IMR-90 (cell line): ENCODE measurements at regions not wholly inside any gene's neighbourhood (a gene's known extent, or its start where the extent isn't known, plus 50 kb on each side); places are given as distances from the start of the nearest gene placed in this dataset.

Source experiments
- CHD1 ChIP-seq: IDR thresholded peaks from 2 replicates; pipeline ENCODE4 v1.6.1; 2012; ENCODE audit warnings: low read depth, low read length, improper control_type of control experiment
- MXI1 ChIP-seq: IDR thresholded peaks from 2 replicates; pipeline ENCODE4 v1.6.1; 2012; ENCODE audit warnings: low read depth, mild to moderate bottlenecking, low read length, moderate library complexity, borderline replicate concordance
- POLR2A ChIP-seq: IDR thresholded peaks from 2 replicates; pipeline ENCODE4 v1.6.1; 2012; ENCODE audit warnings: mild to moderate bottlenecking, low read depth, low read length
- RAD21 ChIP-seq: IDR thresholded peaks from 2 replicates; pipeline ENCODE4 v1.6.1; 2012; ENCODE audit warnings: low read length, improper control_type of control experiment
- RFX5 ChIP-seq: IDR thresholded peaks from 2 replicates; pipeline ENCODE4 v1.8.0; 2012; ENCODE audit warnings: low read depth, mild to moderate bottlenecking, low read length, moderate library complexity
- TF ChIP-seq, protein P1 (sequence below): conservative IDR thresholded peaks from 2 replicates; pipeline ENCODE4 v1.5.1; 2012; ENCODE audit warnings: mild to moderate bottlenecking, low read depth, low read length, improper control_type of control experiment

DNA sequence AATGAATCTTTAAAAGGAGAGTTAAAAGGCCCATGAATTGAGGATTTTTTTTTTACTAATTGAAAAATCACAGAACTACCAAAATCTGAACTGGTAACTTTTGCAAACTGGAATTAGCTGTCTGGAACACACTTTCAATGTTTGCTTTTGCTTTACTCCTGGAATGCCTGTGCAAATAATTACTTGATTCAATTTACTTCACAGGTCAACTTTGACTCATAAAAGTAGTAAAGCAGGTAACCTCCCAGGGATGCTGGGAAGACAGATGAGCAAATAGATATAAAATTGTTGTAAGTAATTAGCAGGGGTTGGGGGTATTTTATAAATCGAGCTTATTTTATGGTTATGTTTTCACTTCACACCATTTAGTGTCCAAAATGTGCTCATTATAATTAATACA lies 398.3 kb upstream of the HNRNPA3 start:
- no peak for TF ChIP-seq MXI1
- TF ChIP-seq, protein P1, sequence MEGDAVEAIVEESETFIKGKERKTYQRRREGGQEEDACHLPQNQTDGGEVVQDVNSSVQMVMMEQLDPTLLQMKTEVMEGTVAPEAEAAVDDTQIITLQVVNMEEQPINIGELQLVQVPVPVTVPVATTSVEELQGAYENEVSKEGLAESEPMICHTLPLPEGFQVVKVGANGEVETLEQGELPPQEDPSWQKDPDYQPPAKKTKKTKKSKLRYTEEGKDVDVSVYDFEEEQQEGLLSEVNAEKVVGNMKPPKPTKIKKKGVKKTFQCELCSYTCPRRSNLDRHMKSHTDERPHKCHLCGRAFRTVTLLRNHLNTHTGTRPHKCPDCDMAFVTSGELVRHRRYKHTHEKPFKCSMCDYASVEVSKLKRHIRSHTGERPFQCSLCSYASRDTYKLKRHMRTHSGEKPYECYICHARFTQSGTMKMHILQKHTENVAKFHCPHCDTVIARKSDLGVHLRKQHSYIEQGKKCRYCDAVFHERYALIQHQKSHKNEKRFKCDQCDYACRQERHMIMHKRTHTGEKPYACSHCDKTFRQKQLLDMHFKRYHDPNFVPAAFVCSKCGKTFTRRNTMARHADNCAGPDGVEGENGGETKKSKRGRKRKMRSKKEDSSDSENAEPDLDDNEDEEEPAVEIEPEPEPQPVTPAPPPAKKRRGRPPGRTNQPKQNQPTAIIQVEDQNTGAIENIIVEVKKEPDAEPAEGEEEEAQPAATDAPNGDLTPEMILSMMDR = no peak
- TF ChIP-seq RFX5 = no peak
- no peak for TF ChIP-seq POLR2A
- TF ChIP-seq CHD1 = no peak
- no peak for TF ChIP-seq RAD21
